ENCODE measurements at regions not wholly inside any gene's neighbourhood (a gene's known extent, or its start where the extent isn't known, plus 50 kb on each side); places are given as distances from the start of the nearest gene placed in this dataset.

GRCh38 chr4:173852775-173853174 is 322.7 kb upstream of the HAND2 start:
- DNase-seq (ENCODE audit: low spot score) = no peak

GRCh38 chr4:173845580-173845979 is 315.6 kb upstream of the HAND2 start:
- no peak for DNase-seq (ENCODE audit: low spot score)

GRCh38 chr4:173839865-173840264 is 309.8 kb upstream of the HAND2 start:
- no peak for DNase-seq (ENCODE audit: low spot score)

GRCh38 chr4:173837517-173837916 is 307.5 kb upstream of the HAND2 start:
- no peak for DNase-seq (ENCODE audit: low spot score)

GRCh38 chr4:173835903-173836302 is 305.9 kb upstream of the HAND2 start:
- DNase-seq (ENCODE audit: low spot score) = no peak

- DNase-seq (ENCODE audit: low spot score) = no peak
These were observed 304.1 kb upstream of the HAND2 start for GRCh38 chr4:173834151-173834550.

- DNase-seq (ENCODE audit: low spot score) = no peak
These were observed 299.5 kb upstream of the HAND2 start for GRCh38 chr4:173829565-173829964.

- DNase-seq (ENCODE audit: low spot score) = no peak
These were observed 297.7 kb upstream of the HAND2 start for GRCh38 chr4:173827707-173828106.

- DNase-seq (ENCODE audit: low spot score) = no peak
These were observed 291.8 kb upstream of the HAND2 start for GRCh38 chr4:173821876-173822275.

GRCh38 chr4:173821036-173821435 is 291.0 kb upstream of the HAND2 start:
- no peak for DNase-seq (ENCODE audit: low spot score)

- no peak for DNase-seq (ENCODE audit: low spot score)
These were observed 277.3 kb upstream of the HAND2 start for GRCh38 chr4:173807347-173807746.

- no peak for DNase-seq (ENCODE audit: low spot score)
These were observed 275.9 kb upstream of the HAND2 start for GRCh38 chr4:173805884-173806283.

GRCh38 chr4:173802662-173803022 is 272.6 kb upstream of the HAND2 start:
- DNase-seq (ENCODE audit: low spot score) = no peak

GRCh38 chr4:173801876-173802661 is 272.0 kb upstream of the HAND2 start:
- no peak for DNase-seq (ENCODE audit: low spot score)

- DNase-seq (ENCODE audit: low spot score) = no peak
These were observed 271.3 kb upstream of the HAND2 start for GRCh38 chr4:173801361-173801760.

GRCh38 chr4:173797296-173797695 is 267.3 kb upstream of the HAND2 start:
- DNase-seq (ENCODE audit: low spot score) = no peak

GRCh38 chr4:173794662-173795061 is 264.6 kb upstream of the HAND2 start:
- DNase-seq (ENCODE audit: low spot score) = no peak

- no peak for DNase-seq (ENCODE audit: low spot score)
These were observed 264.0 kb upstream of the HAND2 start for GRCh38 chr4:173793937-173794510.

- DNase-seq (ENCODE audit: low spot score) = no peak
These were observed 252.6 kb upstream of the HAND2 start for GRCh38 chr4:173782660-173783059.

- DNase-seq (ENCODE audit: low spot score) = no peak
These were observed 247.9 kb upstream of the HAND2 start for GRCh38 chr4:173777921-173778320.

GRCh38 chr4:173777421-173777820 is 247.4 kb upstream of the HAND2 start:
- no peak for DNase-seq (ENCODE audit: low spot score)

GRCh38 chr4:173769568-173769967 is 239.5 kb upstream of the HAND2 start:
- no peak for DNase-seq (ENCODE audit: low spot score)

- no peak for DNase-seq (ENCODE audit: low spot score)
These were observed 237.6 kb upstream of the HAND2 start for GRCh38 chr4:173767650-173768049.

- DNase-seq (ENCODE audit: low spot score) = no peak
These were observed 236.2 kb upstream of the HAND2 start for GRCh38 chr4:173766171-173766600.
